ENCODE measurements at regions not wholly inside any gene's neighbourhood (a gene's known extent, or its start where the extent isn't known, plus 50 kb on each side); places are given as distances from the start of the nearest gene placed in this dataset.

GRCh38 chr6:149249370-149250357 is 67.8 kb upstream of the TAB2 start:
- no peak for TF ChIP-seq CTCF (IDR thresholded peaks at IDR 0.05)
- no peak for TF ChIP-seq POLR2A (IDR thresholded peaks at IDR 0.05)

Data from thyroid gland (tissue), 4 donors.